ENCODE measurements at regions not wholly inside any gene's neighbourhood (a gene's known extent, or its start where the extent isn't known, plus 50 kb on each side); places are given as distances from the start of the nearest gene placed in this dataset.
A peak's percentile ranks its signal among the peaks of the same experiment; 100 is the strongest.

GRCh38 chr1:201701831-201702230, 127.1 kb upstream of the IPO9 start:
- Histone ChIP-seq H3K36me3 (ENCODE audit: control insufficient read depth in 4 of 4, insufficient read depth in 3 of 4, low read depth in 1 of 4, low read length in 3 of 4) (no peaks in the 10 kb centered on the region), H3K9me3 (ENCODE audit: control insufficient read depth in 4 of 4, low read length in 3 of 4) (no peaks in the 10 kb centered on the region), H3K9ac (ENCODE audit: low read depth in 1 of 2, low read length in 2 of 2) (no peak overlapping the region), H3K27ac (ENCODE audit: low read depth in 1 of 2, low read length in 2 of 2) (no peak overlapping the region), H3K4me3 (ENCODE audit: low read depth in 1 of 3, low read length in 3 of 3) (no peak overlapping the region), H3K4me1 (ENCODE audit: control insufficient read depth in 4 of 4, insufficient read depth in 4 of 4, low read length in 3 of 4) (peaks cover 0 to 2% (median 2%) of the 10 kb centered on the region in 4 donors), H3K27me3 (ENCODE audit: control insufficient read depth in 4 of 4, insufficient read depth in 4 of 4, low read length in 3 of 4) (no peaks in the 10 kb centered on the region)
- no peak for DNase-seq (ENCODE audit: low spot score)
- TF ChIP-seq EGR1 (IDR thresholded peaks at IDR 0.05; ENCODE audit: low read depth in 2 of 2) (no peak), YY1 (IDR thresholded peaks at IDR 0.05) (no peak), REST (IDR thresholded peaks at IDR 0.05) (no peak), RXRA (IDR thresholded peaks at IDR 0.05) (no peak)
- 94% methylated on average over 2 of the region's 2 CpGs for WGBS

DNA sequence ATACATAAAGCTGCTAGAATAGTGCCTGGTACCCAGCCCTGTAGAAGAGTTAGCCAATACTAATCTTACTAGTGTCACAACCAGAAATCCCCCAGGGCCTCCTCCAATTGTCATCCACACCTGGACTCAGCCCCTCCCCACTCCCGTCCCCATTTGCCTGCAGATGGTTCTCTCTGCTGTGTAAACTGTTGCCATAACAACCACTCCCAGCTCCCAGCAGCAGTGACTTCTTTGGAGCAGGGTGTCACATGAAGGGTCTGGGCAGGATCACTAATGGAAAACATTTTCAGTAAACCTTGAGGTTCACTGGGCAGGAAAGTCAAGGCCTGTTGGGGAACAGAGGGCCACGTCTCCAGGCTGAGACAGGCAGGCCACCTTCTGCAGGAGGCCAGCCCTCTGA, 126.0 kb upstream of the IPO9 start:
- H3K27ac ChIP-seq (ENCODE audit: low read depth in 1 of 2, low read length in 2 of 2): no peak overlapping the region
- no peaks in the 10 kb centered on the region for H3K36me3 ChIP-seq (ENCODE audit: control insufficient read depth in 4 of 4, insufficient read depth in 3 of 4, low read depth in 1 of 4, low read length in 3 of 4)
- no peak overlapping the region for H3K9ac ChIP-seq (ENCODE audit: low read depth in 1 of 2, low read length in 2 of 2)
- no peaks in the 10 kb centered on the region for H3K27me3 ChIP-seq (ENCODE audit: control insufficient read depth in 4 of 4, insufficient read depth in 4 of 4, low read length in 3 of 4)
- TF ChIP-seq, protein P1, sequence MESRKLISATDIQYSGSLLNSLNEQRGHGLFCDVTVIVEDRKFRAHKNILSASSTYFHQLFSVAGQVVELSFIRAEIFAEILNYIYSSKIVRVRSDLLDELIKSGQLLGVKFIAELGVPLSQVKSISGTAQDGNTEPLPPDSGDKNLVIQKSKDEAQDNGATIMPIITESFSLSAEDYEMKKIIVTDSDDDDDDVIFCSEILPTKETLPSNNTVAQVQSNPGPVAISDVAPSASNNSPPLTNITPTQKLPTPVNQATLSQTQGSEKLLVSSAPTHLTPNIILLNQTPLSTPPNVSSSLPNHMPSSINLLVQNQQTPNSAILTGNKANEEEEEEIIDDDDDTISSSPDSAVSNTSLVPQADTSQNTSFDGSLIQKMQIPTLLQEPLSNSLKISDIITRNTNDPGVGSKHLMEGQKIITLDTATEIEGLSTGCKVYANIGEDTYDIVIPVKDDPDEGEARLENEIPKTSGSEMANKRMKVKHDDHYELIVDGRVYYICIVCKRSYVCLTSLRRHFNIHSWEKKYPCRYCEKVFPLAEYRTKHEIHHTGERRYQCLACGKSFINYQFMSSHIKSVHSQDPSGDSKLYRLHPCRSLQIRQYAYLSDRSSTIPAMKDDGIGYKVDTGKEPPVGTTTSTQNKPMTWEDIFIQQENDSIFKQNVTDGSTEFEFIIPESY (IDR thresholded peaks at IDR 0.05): no peak
- TF ChIP-seq TAF1 (conservative IDR thresholded peaks at IDR 0.05): no peak
- TF ChIP-seq MAX (IDR thresholded peaks at IDR 0.05): no peak
- TF ChIP-seq SP1 (IDR thresholded peaks at IDR 0.05): no peak
- TF ChIP-seq EGR1 (IDR thresholded peaks at IDR 0.05; ENCODE audit: low read depth in 2 of 2): no peak
- no peak for TF ChIP-seq RAD21 (IDR thresholded peaks at IDR 0.05)
- TF ChIP-seq NR2F2 (IDR thresholded peaks at IDR 0.05): no peak
- H3K4me3 ChIP-seq (ENCODE audit: low read depth in 1 of 3, low read length in 3 of 3): no peak overlapping the region
- peaks cover 0 to 2% (median 2%) of the 10 kb centered on the region in 4 donors for H3K4me1 ChIP-seq (ENCODE audit: control insufficient read depth in 4 of 4, insufficient read depth in 4 of 4, low read length in 3 of 4)
- DNase-seq (ENCODE audit: low spot score): no peak
- 82% methylated on average over 2 of the region's 2 CpGs for WGBS
- no peaks in the 10 kb centered on the region for H3K9me3 ChIP-seq (ENCODE audit: control insufficient read depth in 4 of 4, low read length in 3 of 4)

DNA sequence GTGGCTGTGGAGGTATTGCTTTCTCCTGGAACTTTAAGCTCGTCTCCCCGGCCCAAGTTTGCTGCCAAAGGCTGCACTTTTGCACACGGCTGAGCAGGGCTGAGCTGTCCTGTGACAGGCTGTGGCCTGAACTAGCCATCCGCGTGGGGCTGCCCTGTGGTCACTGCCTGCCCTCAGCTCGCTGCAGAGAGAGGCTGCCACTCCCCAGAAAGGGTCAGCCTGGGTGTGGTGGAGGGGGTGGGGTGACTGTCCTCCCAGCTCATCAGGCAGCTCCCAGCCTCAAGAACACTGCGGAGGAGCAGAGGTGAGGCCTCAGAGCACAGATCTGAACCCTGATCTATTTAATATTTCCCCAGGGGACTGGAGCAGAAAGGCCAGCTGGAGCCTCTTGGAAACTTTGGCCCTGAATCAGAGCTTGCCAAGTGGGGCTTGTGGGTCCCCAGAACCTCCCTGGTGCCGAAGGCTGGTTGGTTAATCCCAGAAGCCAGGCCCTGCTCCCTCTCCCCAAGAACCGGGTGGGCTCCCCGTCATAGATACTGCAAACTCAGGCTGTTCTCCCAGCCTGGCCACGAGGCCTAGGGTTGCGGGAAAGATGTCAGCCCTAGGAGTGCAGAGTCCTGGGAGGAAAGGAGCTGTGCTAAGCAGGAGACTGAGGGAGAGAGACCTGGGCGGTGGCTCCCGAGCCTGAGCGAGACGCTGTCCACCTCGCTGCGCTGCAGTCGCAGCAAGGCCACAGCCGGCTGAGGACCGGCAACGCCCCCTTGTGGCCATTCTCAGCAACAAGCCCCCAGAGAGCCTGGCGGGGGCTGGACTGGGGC, 125.1 kb upstream of the IPO9 start:
- H3K4me1 ChIP-seq (ENCODE audit: control insufficient read depth in 4 of 4, insufficient read depth in 4 of 4, low read length in 3 of 4): peaks cover 0 to 2% (median 2%) of the 10 kb centered on the region in 4 donors
- H3K4me3 ChIP-seq (ENCODE audit: low read depth in 1 of 3, low read length in 3 of 3): no peak overlapping the region
- H3K27me3 ChIP-seq (ENCODE audit: control insufficient read depth in 4 of 4, insufficient read depth in 4 of 4, low read length in 3 of 4): no peaks in the 10 kb centered on the region
- no peaks in the 10 kb centered on the region for H3K36me3 ChIP-seq (ENCODE audit: control insufficient read depth in 4 of 4, insufficient read depth in 3 of 4, low read depth in 1 of 4, low read length in 3 of 4)
- H3K27ac ChIP-seq (ENCODE audit: low read depth in 1 of 2, low read length in 2 of 2): no peak overlapping the region
- no peaks in the 10 kb centered on the region for H3K9me3 ChIP-seq (ENCODE audit: control insufficient read depth in 4 of 4, low read length in 3 of 4)
- 35% methylated on average over 23 of the region's 23 CpGs for WGBS
- TF ChIP-seq TAF1 (conservative IDR thresholded peaks at IDR 0.05) (no peak), NR2F2 (IDR thresholded peaks at IDR 0.05) (no peak), RAD21 (IDR thresholded peaks at IDR 0.05) (peak; percentile 92 to 97), EGR1 (IDR thresholded peaks at IDR 0.05; ENCODE audit: low read depth in 2 of 2) (no peak), HNF4G (IDR thresholded peaks at IDR 0.05) (no peak), FOXA2 (IDR thresholded peaks at IDR 0.05) (no peak)
- TF ChIP-seq, protein P1 (IDR thresholded peaks at IDR 0.05): no peak
- TF ChIP-seq, protein P2, sequence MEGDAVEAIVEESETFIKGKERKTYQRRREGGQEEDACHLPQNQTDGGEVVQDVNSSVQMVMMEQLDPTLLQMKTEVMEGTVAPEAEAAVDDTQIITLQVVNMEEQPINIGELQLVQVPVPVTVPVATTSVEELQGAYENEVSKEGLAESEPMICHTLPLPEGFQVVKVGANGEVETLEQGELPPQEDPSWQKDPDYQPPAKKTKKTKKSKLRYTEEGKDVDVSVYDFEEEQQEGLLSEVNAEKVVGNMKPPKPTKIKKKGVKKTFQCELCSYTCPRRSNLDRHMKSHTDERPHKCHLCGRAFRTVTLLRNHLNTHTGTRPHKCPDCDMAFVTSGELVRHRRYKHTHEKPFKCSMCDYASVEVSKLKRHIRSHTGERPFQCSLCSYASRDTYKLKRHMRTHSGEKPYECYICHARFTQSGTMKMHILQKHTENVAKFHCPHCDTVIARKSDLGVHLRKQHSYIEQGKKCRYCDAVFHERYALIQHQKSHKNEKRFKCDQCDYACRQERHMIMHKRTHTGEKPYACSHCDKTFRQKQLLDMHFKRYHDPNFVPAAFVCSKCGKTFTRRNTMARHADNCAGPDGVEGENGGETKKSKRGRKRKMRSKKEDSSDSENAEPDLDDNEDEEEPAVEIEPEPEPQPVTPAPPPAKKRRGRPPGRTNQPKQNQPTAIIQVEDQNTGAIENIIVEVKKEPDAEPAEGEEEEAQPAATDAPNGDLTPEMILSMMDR (IDR thresholded peaks at IDR 0.05; ENCODE audit: low read depth, low read length, missing input control): peak; percentile 89
- DNase-seq (ENCODE audit: low spot score): peak; percentile 74
- no peak overlapping the region for H3K9ac ChIP-seq (ENCODE audit: low read depth in 1 of 2, low read length in 2 of 2)

All from liver (tissue), 8 donors.